HL-60 (cell line): ENCODE measurements at regions not wholly inside any gene's neighbourhood (a gene's known extent, or its start where the extent isn't known, plus 50 kb on each side); places are given as distances from the start of the nearest gene placed in this dataset.

ENCODE experiments used
- CTCF ChIP-seq: IDR thresholded peaks from one replicate; pipeline ENCODE4 v1.5.1; 2011; ENCODE audit warnings: low read length, control low read depth, inconsistent platforms; ENCODE audit not compliant: insufficient read depth
- POLR2AphosphoS5 ChIP-seq: IDR thresholded peaks from 2 replicates; pipeline ENCODE4 v1.6.1; 2012; ENCODE audit warnings: low read depth
- SPI1 ChIP-seq: IDR thresholded peaks from 2 replicates; pipeline ENCODE4 v1.6.1; 2012; ENCODE audit warnings: low read depth, mild to moderate bottlenecking, borderline replicate concordance

DNA sequence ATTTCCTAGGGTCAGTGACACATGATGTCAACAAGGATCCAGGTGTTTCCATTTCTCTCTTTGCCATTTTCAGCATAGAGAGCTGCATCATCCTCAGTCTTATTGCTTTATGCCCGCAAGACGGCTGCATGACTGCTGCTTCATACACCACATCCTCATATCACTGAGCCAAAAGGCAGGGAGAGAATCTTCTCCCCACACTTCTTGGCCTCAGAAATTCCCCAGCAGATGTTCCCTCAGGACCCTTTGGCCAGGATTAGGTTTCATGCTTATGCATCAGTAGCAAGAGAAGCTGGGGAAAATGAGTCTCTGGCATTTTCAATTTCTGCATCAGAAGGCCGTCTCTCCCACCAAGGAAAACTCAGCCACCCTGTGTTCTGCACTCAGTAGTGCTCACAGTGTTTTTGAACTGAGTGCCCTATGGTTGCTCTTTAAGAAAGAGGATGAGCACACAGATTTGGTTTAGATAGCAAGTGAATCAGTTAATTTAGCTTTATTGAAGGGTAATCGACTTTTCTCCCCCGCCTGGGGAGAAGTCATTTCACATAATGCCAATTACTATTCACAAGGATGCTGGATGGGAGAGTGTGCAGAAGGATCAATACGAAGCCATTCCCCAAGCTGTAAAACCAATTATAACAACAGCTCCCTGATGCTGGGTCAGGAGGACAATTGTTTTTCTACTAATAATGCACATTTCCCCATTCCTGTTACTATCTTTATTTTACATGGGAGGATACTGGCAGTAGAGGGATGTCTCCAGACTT is 360.2 kb downstream of the HHIPL2 start:
- TF ChIP-seq CTCF (no peak), SPI1 (no peak), POLR2AphosphoS5 (no peak)
